Keratinocyte (primary cell): ENCODE measurements at regions not wholly inside any gene's neighbourhood (a gene's known extent, or its start where the extent isn't known, plus 50 kb on each side); places are given as distances from the start of the nearest gene placed in this dataset.

Experiments
- DNase-seq: peaks from one replicate; pipeline ENCODE4 v3.0.0-alpha.2; 2011; ENCODE audit warnings: low read depth, missing footprints, low spot score
- FAIRE-seq: peaks from 2 replicates; lab custom pipeline; 2011; peaks lifted over from hg19 to GRCh38; lab: Jason Lieb, UNC
- H2AFZ ChIP-seq: 2 replicates; pipeline ENCODE4 v1.6.0; 2012; ENCODE audit warnings: low read length, control low read depth, inconsistent platforms; ENCODE audit not compliant: control insufficient read depth
- H3K27ac ChIP-seq: 2 replicates; pipeline ENCODE4 v1.5.1; 2011; ENCODE audit warnings: low read length; ENCODE audit not compliant: control insufficient read depth, insufficient read depth
- H3K27me3 ChIP-seq: 3 replicates; pipeline ENCODE4 v1.6.0; 2011; ENCODE audit warnings: low read length; ENCODE audit not compliant: control insufficient read depth, insufficient read depth; ENCODE audit errors: extremely low read depth
- H3K36me3 ChIP-seq, 2 experiments: 2 replicates in 1 of 2; 3 replicates in 1 of 2; pipeline ENCODE4 v1.5.1; 2011; ENCODE audit warnings: low read length in 2 of 2, mild to moderate bottlenecking in 1 of 2; ENCODE audit not compliant: control insufficient read depth in 2 of 2, insufficient read depth in 2 of 2; ENCODE audit errors: extremely low read depth in 1 of 2
- H3K4me1 ChIP-seq: 3 replicates; pipeline ENCODE4 v1.5.1; 2011; ENCODE audit warnings: low read length; ENCODE audit not compliant: control insufficient read depth, insufficient read depth; ENCODE audit errors: extremely low read depth
- H3K4me2 ChIP-seq: 3 replicates; pipeline ENCODE4 v1.6.0; 2011; ENCODE audit warnings: low read depth, low read length; ENCODE audit not compliant: control insufficient read depth, insufficient read depth; ENCODE audit errors: extremely low read depth
- H3K4me3 ChIP-seq, 3 experiments: fragments of 200-600 bp in 1 of 3; sonication (generic) in 1 of 3; 2 replicates in 2 of 3; 3 replicates in 1 of 3; pipeline ENCODE4 v1.5.1; 2011 to 2016; ENCODE audit warnings: low read length in 3 of 3, mild to moderate bottlenecking in 3 of 3, control low read depth in 2 of 3, inconsistent platforms in 1 of 3, low read depth in 1 of 3, mixed read lengths in 1 of 3, mixed run types in 1 of 3, moderate library complexity in 1 of 3; ENCODE audit not compliant: control insufficient read depth in 2 of 3, insufficient read depth in 2 of 3; ENCODE audit errors: extremely low read depth in 1 of 3
- H3K79me2 ChIP-seq: 2 replicates; pipeline ENCODE4 v1.6.0; 2012; ENCODE audit warnings: low read length; ENCODE audit not compliant: control insufficient read depth, insufficient read depth
- H3K9ac ChIP-seq: 3 replicates; pipeline ENCODE4 v1.6.0; 2011; ENCODE audit warnings: low read length; ENCODE audit not compliant: control insufficient read depth, insufficient read depth; ENCODE audit errors: extremely low read depth
- H3K9me1 ChIP-seq: 3 replicates; pipeline ENCODE4 v1.6.0; 2011; ENCODE audit warnings: low read length; ENCODE audit not compliant: control insufficient read depth, insufficient read depth; ENCODE audit errors: extremely low read depth
- H3K9me3 ChIP-seq: 2 replicates; pipeline ENCODE4 v1.5.1; 2012; ENCODE audit warnings: low read depth, low read length; ENCODE audit not compliant: control insufficient read depth
- H4K20me1 ChIP-seq: 3 replicates; pipeline ENCODE4 v1.6.0; 2011; ENCODE audit warnings: low read length; ENCODE audit not compliant: control insufficient read depth, insufficient read depth; ENCODE audit errors: extremely low read depth
- CTCF ChIP-seq, 3 experiments: IDR thresholded peaks in 1 of 3; conservative IDR thresholded peaks in 1 of 3; optimal IDR thresholded peaks in 1 of 3; 2 replicates in 2 of 3; 3 replicates in 1 of 3; pipeline versions ENCODE3 to v1.5.1; 2011; ENCODE audit warnings: low read length in 3 of 3, mild to moderate bottlenecking in 3 of 3, moderate library complexity in 2 of 3, control low read depth in 1 of 3, inconsistent platforms in 1 of 3; ENCODE audit not compliant: insufficient read depth in 2 of 3; ENCODE audit errors: extremely low read depth in 1 of 3
- EZH2 ChIP-seq: IDR thresholded peaks from one replicate; pipeline ENCODE4 v1.6.1; 2012; ENCODE audit warnings: inconsistent platforms, mild to moderate bottlenecking, low read length, moderate library complexity
- dilution Hi-C: fragments of 300-500 bp; cut with MboI; formaldehyde crosslinking; loops from one replicate; pipeline ENCODE4 v1.7.0; 2020; ENCODE audit warnings: low sequenced_read_pairs; ENCODE audit not compliant: extremely low pct_ligation_motif_present

DNA sequence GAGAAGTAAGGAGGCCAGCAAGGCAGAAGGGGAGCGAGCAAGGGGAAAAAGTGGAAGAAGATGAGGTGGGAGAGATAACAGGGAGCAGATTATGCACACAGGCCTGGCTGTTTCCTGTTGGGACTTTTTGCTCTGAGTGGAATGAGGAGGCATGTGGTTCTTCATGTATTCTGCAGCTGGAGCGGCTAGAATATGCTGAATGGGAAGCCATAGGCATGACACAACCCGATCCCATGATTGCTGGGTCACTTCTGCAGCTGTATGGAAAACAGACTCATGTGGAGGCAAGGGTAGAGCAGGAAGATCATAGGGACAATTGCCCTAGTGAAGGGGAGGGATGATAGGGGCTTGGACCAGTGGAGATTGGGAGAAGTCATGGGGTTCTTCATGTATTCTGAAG lies 206.0 kb upstream of the SUCLG2 start:
- H3K9me3 ChIP-seq: no peaks in the 10 kb centered on the region
- no peak overlapping the region for H2AFZ ChIP-seq
- H3K79me2 ChIP-seq: no peaks in the 10 kb centered on the region
- DNase-seq (no peak), FAIRE-seq (no peak)
- H3K27ac ChIP-seq: no peak overlapping the region
- H3K9ac ChIP-seq: no peak overlapping the region
- H3K27me3 ChIP-seq: no peaks in the 10 kb centered on the region
- H3K4me3 ChIP-seq: no peak overlapping the region
- dilution Hi-C loops: no loop called here
- no peaks in the 10 kb centered on the region for H3K4me1 ChIP-seq
- H3K4me2 ChIP-seq: no peak overlapping the region
- no peak for TF ChIP-seq CTCF (optimal IDR thresholded peaks at IDR 0.05 in 1 of 3, IDR thresholded peaks at IDR 0.05 in 1 of 3, conservative IDR thresholded peaks at IDR 0.05 in 1 of 3; ENCODE audit: extremely low read depth in 1 of 3, insufficient read depth in 2 of 3, low read length in 3 of 3)
- TF ChIP-seq EZH2: no peak
- no peaks in the 10 kb centered on the region for H4K20me1 ChIP-seq
- H3K36me3 ChIP-seq: no peaks in the 10 kb centered on the region
- no peaks in the 10 kb centered on the region for H3K9me1 ChIP-seq

- no peak for DNase-seq
- Histone ChIP-seq H3K4me2 (no peak overlapping the region), H3K4me3 (no peak overlapping the region), H3K9ac (no peak overlapping the region), H3K27me3 (no peaks in the 10 kb centered on the region), H3K79me2 (no peaks in the 10 kb centered on the region), H4K20me1 (no peaks in the 10 kb centered on the region), H3K9me1 (no peaks in the 10 kb centered on the region), H3K36me3 (no peaks in the 10 kb centered on the region), H3K4me1 (no peaks in the 10 kb centered on the region), H3K9me3 (no peaks in the 10 kb centered on the region), H3K27ac (no peak overlapping the region), H2AFZ (no peak overlapping the region)
- dilution Hi-C loops: no loop called here
- no peak for TF ChIP-seq CTCF (optimal IDR thresholded peaks at IDR 0.05 in 1 of 3, IDR thresholded peaks at IDR 0.05 in 1 of 3, conservative IDR thresholded peaks at IDR 0.05 in 1 of 3; ENCODE audit: extremely low read depth in 1 of 3, insufficient read depth in 2 of 3, low read length in 3 of 3)
- no peak for FAIRE-seq
Observed at GRCh38 chr3:67858492-67858891, 204.1 kb upstream of the SUCLG2 start.
